BE2C (cell line): ENCODE measurements at regions not wholly inside any gene's neighbourhood (a gene's known extent, or its start where the extent isn't known, plus 50 kb on each side); places are given as distances from the start of the nearest gene placed in this dataset.
A peak's percentile ranks its signal among the peaks of the same experiment; 100 is the strongest.

Experiments used
- DNase-seq: peaks from one replicate; pipeline ENCODE4 v3.0.0-alpha.2; 2020
- H3K27me3 ChIP-seq: fragments of 250-450 bp; sonication (Bioruptor Pico); 2 replicates; pipeline ENCODE4 v1.5.1; 2020; ENCODE audit warnings: mild to moderate bottlenecking
- H3K36me3 ChIP-seq: fragments of 250-450 bp; sonication (Bioruptor Pico); 2 replicates; pipeline ENCODE4 v1.5.1; 2020; ENCODE audit warnings: mild to moderate bottlenecking
- H3K4me1 ChIP-seq: fragments of 250-450 bp; sonication (Bioruptor Pico); 2 replicates; pipeline ENCODE4 v1.5.1; 2020
- H3K4me3 ChIP-seq: 2 replicates; pipeline ENCODE4 v1.5.1; 2011; ENCODE audit warnings: low read depth, low read length
- H3K9me3 ChIP-seq: fragments of 250-450 bp; sonication (Bioruptor Pico); 2 replicates; pipeline ENCODE4 v1.5.1; 2020
- CTCF ChIP-seq: IDR thresholded peaks from 2 replicates; pipeline ENCODE4 v1.5.1; 2012; ENCODE audit warnings: mild to moderate bottlenecking, low read depth, low read length

- H3K4me1 ChIP-seq: peaks cover 7% of the 10 kb centered on the region
- H3K27me3 ChIP-seq: no peaks in the 10 kb centered on the region
- no peaks in the 10 kb centered on the region for H3K36me3 ChIP-seq
- H3K4me3 ChIP-seq: no peak overlapping the region
- TF ChIP-seq CTCF: no peak
- no peaks in the 10 kb centered on the region for H3K9me3 ChIP-seq
- no peak for DNase-seq
These were observed 287.9 kb downstream of the ZSWIM6 start for GRCh38 chr5:61619777-61620518.

- no peak for DNase-seq
- Histone ChIP-seq H3K27me3 (no peaks in the 10 kb centered on the region), H3K4me3 (no peak overlapping the region), H3K4me1 (peaks cover 7% of the 10 kb centered on the region), H3K36me3 (no peaks in the 10 kb centered on the region), H3K9me3 (no peaks in the 10 kb centered on the region)
- TF ChIP-seq CTCF: no peak
These were observed 288.7 kb downstream of the ZSWIM6 start for GRCh38 chr5:61620699-61621182.

- no peak for TF ChIP-seq CTCF
- Histone ChIP-seq H3K27me3 (no peaks in the 10 kb centered on the region), H3K4me3 (no peak overlapping the region), H3K36me3 (no peaks in the 10 kb centered on the region), H3K4me1 (peaks cover 7% of the 10 kb centered on the region), H3K9me3 (no peaks in the 10 kb centered on the region)
- DNase-seq: no peak
These were observed 289.2 kb downstream of the ZSWIM6 start for GRCh38 chr5:61621202-61621650.

GRCh38 chr5:61622156-61622555, 290.1 kb downstream of the ZSWIM6 start:
- TF ChIP-seq CTCF: no peak
- DNase-seq: no peak
- Histone ChIP-seq H3K9me3 (no peaks in the 10 kb centered on the region), H3K4me1 (peaks cover 4% of the 10 kb centered on the region; the same call in 1 of the 2 replicates), H3K4me3 (no peak overlapping the region), H3K27me3 (no peaks in the 10 kb centered on the region), H3K36me3 (no peaks in the 10 kb centered on the region)

GRCh38 chr5:61623401-61624069, 291.5 kb downstream of the ZSWIM6 start:
- DNase-seq: no peak
- Histone ChIP-seq H3K36me3 (no peaks in the 10 kb centered on the region), H3K4me1 (no peaks in the 10 kb centered on the region), H3K9me3 (no peaks in the 10 kb centered on the region), H3K27me3 (no peaks in the 10 kb centered on the region), H3K4me3 (no peak overlapping the region)
- peak; percentile 43; the same call in 1 of the 2 replicates for TF ChIP-seq CTCF
